ENCODE measurements at regions not wholly inside any gene's neighbourhood (a gene's known extent, or its start where the extent isn't known, plus 50 kb on each side); places are given as distances from the start of the nearest gene placed in this dataset.

GRCh38 chr18:26628017-26628416 is 79.7 kb upstream of the KCTD1 start (continued):
- TF ChIP-seq NFAT5 (CRISPR knock-in tag; IDR thresholded peaks at IDR 0.05) (no peak), RFXAP (CRISPR knock-in tag; IDR thresholded peaks at IDR 0.05; ENCODE audit: borderline replicate concordance) (no peak), HNF1B (CRISPR knock-in tag; IDR thresholded peaks at IDR 0.05) (no peak)

- in situ Hi-C loops (cut with HindIII; ENCODE audit: extremely low pct_ligation_motif_present, low pct_unique_long_range_greater_than_20kb) (no loop called here), intact Hi-C loops (cut with micrococcal nuclease; ENCODE audit: unreplicated experiment) (loop anchor here (10.0 kb wide), 1 partner anchor 380 kb away; no protein-coding TSS in a partner anchor)
- no TSS peak for BruUV-seq (replicated peaks)
- WGBS (ENCODE audit: low lambda C conversion rate), result 7% methylated on average over 3 of the region's 4 CpGs
- H3K27me3 ChIP-seq (ENCODE audit: control insufficient read depth in 1 of 2, insufficient read depth in 2 of 2, low read length in 2 of 2), result no peaks in the 10 kb centered on the region
- no peak for DNase-seq (ENCODE audit: low spot score)
- no peaks in the 10 kb centered on the region for H3K36me3 ChIP-seq (replicated peaks in 1 of 2; ENCODE audit: control insufficient read depth in 1 of 2, insufficient read depth in 2 of 2, low read length in 2 of 2)
- no peak for FAIRE-seq
- H2AFZ ChIP-seq (ENCODE audit: low read length), result no peak overlapping the region
- H3K9me3 ChIP-seq (ENCODE audit: low read length), result peaks cover 26% of the 10 kb centered on the region
- no peak overlapping the region for H3K27ac ChIP-seq (ENCODE audit: extremely low read length, insufficient read depth, low read length)
- POLR2A ChIA-PET, result no interaction called here
- no peak overlapping the region for H3K9ac ChIP-seq (ENCODE audit: insufficient read depth, low read depth, low read length)
- CTCF ChIA-PET (ENCODE audit: low intra/inter-chr PET ratio, low total read pairs), result no interaction called here
- H3K79me2 ChIP-seq (ENCODE audit: insufficient read depth, low read length), result no peaks in the 10 kb centered on the region
- no peaks in the 10 kb centered on the region for H4K20me1 ChIP-seq (ENCODE audit: insufficient read depth, low read length)
- no peaks in the 10 kb centered on the region for H3K4me1 ChIP-seq (ENCODE audit: insufficient read depth, low read length)
- no peak for ATAC-seq
- H3K4me2 ChIP-seq (ENCODE audit: low read depth, low read length), result no peak overlapping the region
- H3K4me3 ChIP-seq (replicated peaks in 1 of 3; ENCODE audit: insufficient read depth in 1 of 3, low read depth in 2 of 3, low read length in 3 of 3), result no peak overlapping the region
- TF ChIP-seq BRF2 (CRISPR knock-in tag; IDR thresholded peaks at IDR 0.05), result no peak
- TF ChIP-seq ELF3 (CRISPR knock-in tag; IDR thresholded peaks at IDR 0.05), result no peak
- TF ChIP-seq MTF1 (CRISPR knock-in tag; IDR thresholded peaks at IDR 0.05), result no peak
- TF ChIP-seq SNAPC2 (CRISPR knock-in tag; IDR thresholded peaks at IDR 0.05), result no peak
- TF ChIP-seq JUND (CRISPR knock-in tag; IDR thresholded peaks at IDR 0.05), result no peak
- TF ChIP-seq NBN (conservative IDR thresholded peaks at IDR 0.05), result no peak
- no peak for TF ChIP-seq GABPB1 (CRISPR knock-in tag; IDR thresholded peaks at IDR 0.05)
- no peak for TF ChIP-seq ZNF124 (CRISPR knock-in tag; IDR thresholded peaks at IDR 0.05)
- TF ChIP-seq IKZF4 (CRISPR knock-in tag; IDR thresholded peaks at IDR 0.05; ENCODE audit: borderline replicate concordance, low read depth, not compliant biosample characterization), result no peak
- no peak for TF ChIP-seq SYNCRIP (IDR thresholded peaks at IDR 0.05; ENCODE audit: insufficient read depth, low read depth, low read length)
- no peak for TF ChIP-seq RBFOX2 (IDR thresholded peaks at IDR 0.05; ENCODE audit: low read depth, low read length)
- TF ChIP-seq ZNF343 (CRISPR knock-in tag; IDR thresholded peaks at IDR 0.05), result no peak
- TF ChIP-seq ZNF570 (CRISPR knock-in tag; IDR thresholded peaks at IDR 0.05; ENCODE audit: borderline replicate concordance), result no peak
- no peak for TF ChIP-seq ZNF414 (CRISPR knock-in tag; IDR thresholded peaks at IDR 0.05)
These were observed 76.1 kb upstream of the KCTD1 start for GRCh38 chr18:26624443-26624842.
